ENCODE measurements at regions not wholly inside any gene's neighbourhood (a gene's known extent, or its start where the extent isn't known, plus 50 kb on each side); places are given as distances from the start of the nearest gene placed in this dataset.
"Not testable (repeated sequence)": the region's sequence is repeated elsewhere in the genome, so short reads cannot be mapped to it uniquely, and the experiment has no call there.

- DNase-seq (ENCODE audit: low read depth): no peak
- in situ Hi-C loops (cut with HindIII; ENCODE audit: low pct_unique_long_range_greater_than_20kb, low sequenced_read_pairs): no loop called here
Measured at GRCh38 chr4:138595171-138595570, 353.0 kb upstream of the SLC7A11 start.

- in situ Hi-C loops (cut with HindIII; ENCODE audit: low pct_unique_long_range_greater_than_20kb, low sequenced_read_pairs): no loop called here
- DNase-seq (ENCODE audit: low read depth): no peak
Measured at GRCh38 chr4:138592796-138593195, 350.6 kb upstream of the SLC7A11 start.

GRCh38 chr4:138591808-138592207, 349.7 kb upstream of the SLC7A11 start:
- no peak for DNase-seq (ENCODE audit: low read depth)
- in situ Hi-C loops (cut with HindIII; ENCODE audit: low pct_unique_long_range_greater_than_20kb, low sequenced_read_pairs): no loop called here

- DNase-seq (ENCODE audit: low read depth): no peak
- in situ Hi-C loops (cut with HindIII; ENCODE audit: low pct_unique_long_range_greater_than_20kb, low sequenced_read_pairs): no loop called here
Measured at GRCh38 chr4:138588501-138588900, 346.4 kb upstream of the SLC7A11 start.

- in situ Hi-C loops (cut with HindIII; ENCODE audit: low pct_unique_long_range_greater_than_20kb, low sequenced_read_pairs): no loop called here
- no peak for DNase-seq (ENCODE audit: low read depth)
Measured at GRCh38 chr4:138579146-138579545, 337.0 kb upstream of the SLC7A11 start.

- in situ Hi-C loops (cut with HindIII; ENCODE audit: low pct_unique_long_range_greater_than_20kb, low sequenced_read_pairs): not testable (repeated sequence)
- peak; percentile 17 for DNase-seq (ENCODE audit: low read depth)
Measured at GRCh38 chr4:138577826-138578225, 335.7 kb upstream of the SLC7A11 start.

GRCh38 chr4:138577145-138577544, 335.0 kb upstream of the SLC7A11 start:
- DNase-seq (ENCODE audit: low read depth): no peak
- in situ Hi-C loops (cut with HindIII; ENCODE audit: low pct_unique_long_range_greater_than_20kb, low sequenced_read_pairs): no loop called here

GRCh38 chr4:138576684-138577083, 334.5 kb upstream of the SLC7A11 start:
- DNase-seq (ENCODE audit: low read depth): peak; percentile 14
- in situ Hi-C loops (cut with HindIII; ENCODE audit: low pct_unique_long_range_greater_than_20kb, low sequenced_read_pairs): no loop called here

GRCh38 chr4:138573246-138573645, 331.1 kb upstream of the SLC7A11 start:
- no peak for DNase-seq (ENCODE audit: low read depth)
- in situ Hi-C loops (cut with HindIII; ENCODE audit: low pct_unique_long_range_greater_than_20kb, low sequenced_read_pairs): no loop called here

- in situ Hi-C loops (cut with HindIII; ENCODE audit: low pct_unique_long_range_greater_than_20kb, low sequenced_read_pairs): no loop called here
- DNase-seq (ENCODE audit: low read depth): no peak
Measured at GRCh38 chr4:138572007-138572406, 329.9 kb upstream of the SLC7A11 start.

- no peak for DNase-seq (ENCODE audit: low read depth)
- in situ Hi-C loops (cut with HindIII; ENCODE audit: low pct_unique_long_range_greater_than_20kb, low sequenced_read_pairs): no loop called here
Measured at GRCh38 chr4:138567696-138568095, 325.5 kb upstream of the SLC7A11 start.

GRCh38 chr4:138565576-138565975, 323.4 kb upstream of the SLC7A11 start:
- DNase-seq (ENCODE audit: low read depth): no peak
- in situ Hi-C loops (cut with HindIII; ENCODE audit: low pct_unique_long_range_greater_than_20kb, low sequenced_read_pairs): no loop called here

- in situ Hi-C loops (cut with HindIII; ENCODE audit: low pct_unique_long_range_greater_than_20kb, low sequenced_read_pairs): no loop called here
Measured at GRCh38 chr4:138562544-138562991, 320.4 kb upstream of the SLC7A11 start.

GRCh38 chr4:138561906-138562305, 319.8 kb upstream of the SLC7A11 start:
- no peak for DNase-seq (ENCODE audit: low read depth)
- in situ Hi-C loops (cut with HindIII; ENCODE audit: low pct_unique_long_range_greater_than_20kb, low sequenced_read_pairs): no loop called here

More at GRCh38 chr4:138562544-138562991, 320.4 kb upstream of the SLC7A11 start:
- DNase-seq (ENCODE audit: low read depth): no peak

GRCh38 chr4:138561276-138561880, 319.2 kb upstream of the SLC7A11 start:
- DNase-seq (ENCODE audit: low read depth): no peak
- in situ Hi-C loops (cut with HindIII; ENCODE audit: low pct_unique_long_range_greater_than_20kb, low sequenced_read_pairs): no loop called here

GRCh38 chr4:138560448-138560847, 318.3 kb upstream of the SLC7A11 start:
- no peak for DNase-seq (ENCODE audit: low read depth)
- in situ Hi-C loops (cut with HindIII; ENCODE audit: low pct_unique_long_range_greater_than_20kb, low sequenced_read_pairs): no loop called here

- in situ Hi-C loops (cut with HindIII; ENCODE audit: low pct_unique_long_range_greater_than_20kb, low sequenced_read_pairs): no loop called here
- DNase-seq (ENCODE audit: low read depth): no peak
Measured at GRCh38 chr4:138558886-138559285, 316.7 kb upstream of the SLC7A11 start.

GRCh38 chr4:138555584-138555983, 313.4 kb upstream of the SLC7A11 start:
- in situ Hi-C loops (cut with HindIII; ENCODE audit: low pct_unique_long_range_greater_than_20kb, low sequenced_read_pairs): no loop called here

GRCh38 chr4:138555108-138555507, 313.0 kb upstream of the SLC7A11 start:
- no peak for DNase-seq (ENCODE audit: low read depth)
- in situ Hi-C loops (cut with HindIII; ENCODE audit: low pct_unique_long_range_greater_than_20kb, low sequenced_read_pairs): no loop called here

More at GRCh38 chr4:138555584-138555983, 313.4 kb upstream of the SLC7A11 start:
- no peak for DNase-seq (ENCODE audit: low read depth)

- DNase-seq (ENCODE audit: low read depth): no peak
- in situ Hi-C loops (cut with HindIII; ENCODE audit: low pct_unique_long_range_greater_than_20kb, low sequenced_read_pairs): no loop called here
Measured at GRCh38 chr4:138553001-138553845, 311.1 kb upstream of the SLC7A11 start.
